WTC11 (cell line): ENCODE measurements at regions not wholly inside any gene's neighbourhood (a gene's known extent, or its start where the extent isn't known, plus 50 kb on each side); places are given as distances from the start of the nearest gene placed in this dataset.

Experiments
- ATAC-seq: fragments of 200-7000 bp; cut with Tn5 transposase; 2 replicates; pipeline ENCODE4 v1.10.0; 2021; ENCODE audit warnings: mild to moderate bottlenecking, moderate library complexity
- CTCF ChIA-PET: fragments of 300-600 bp; sonication (Branson Sonifier 250); formaldehyde crosslinking; loops from one replicate; lab custom pipeline; 2021; ENCODE audit warnings: antibody characterized with exemption; lab: Charles Lee
- POLR2A ChIA-PET: fragments of 350-600 bp; sonication (Branson Sonifier 250); formaldehyde crosslinking; loops from one replicate; lab custom pipeline; 2021; ENCODE audit warnings: antibody characterized with exemption; lab: Charles Lee
- DNase-seq: peaks from one replicate; pipeline ENCODE4 v3.0.0; 2021; ENCODE audit warnings: low spot score
- H3K27ac Mint-ChIP-seq: 2 replicates; pipeline ENCODE4 v1.8.0; 2021; ENCODE audit warnings: mixed read lengths
- H3K27me3 Mint-ChIP-seq: 2 replicates; pipeline ENCODE4 v1.8.0; 2021; ENCODE audit warnings: low read depth, mild to moderate bottlenecking, moderate library complexity, mixed read lengths
- H3K36me3 Mint-ChIP-seq: 2 replicates; pipeline ENCODE4 v1.8.0; 2021; ENCODE audit warnings: mixed read lengths
- H3K4me1 Mint-ChIP-seq: 2 replicates; pipeline ENCODE4 v1.8.0; 2022; ENCODE audit warnings: mixed read lengths
- H3K4me3 Mint-ChIP-seq: 2 replicates; pipeline ENCODE4 v1.8.0; 2021; ENCODE audit warnings: mild to moderate bottlenecking, moderate library complexity, mixed read lengths
- H3K9me3 Mint-ChIP-seq: 2 replicates; pipeline ENCODE4 v1.8.0; 2021; ENCODE audit warnings: mixed read lengths
- AFF4 ChIP-seq: sonication (generic); formaldehyde crosslinking; IDR thresholded peaks from 2 replicates; pipeline ENCODE4 v1.8.1; 2023; ENCODE audit warnings: mild to moderate bottlenecking, missing genetic modification reagents, borderline replicate concordance
- ATF3 ChIP-seq: sonication (generic); formaldehyde crosslinking; conservative IDR thresholded peaks from 2 replicates; pipeline ENCODE4 v1.8.1; 2022; ENCODE audit warnings: mild to moderate bottlenecking, missing genetic modification reagents
- ATF6 ChIP-seq: sonication (generic); formaldehyde crosslinking; IDR thresholded peaks from 2 replicates; pipeline ENCODE4 v1.8.1; 2023; ENCODE audit warnings: mild to moderate bottlenecking, missing genetic modification reagents
- CDX4 ChIP-seq: fragments of 250-450 bp; sonication (Bioruptor Pico); IDR thresholded peaks from 2 replicates; pipeline ENCODE4 v1.9.0; 2021; ENCODE audit warnings: moderate library complexity, mild to moderate bottlenecking, inconsistent platforms, borderline replicate concordance
- E2F4 ChIP-seq: sonication (generic); formaldehyde crosslinking; IDR thresholded peaks from 2 replicates; pipeline ENCODE4 v1.8.1; 2022; ENCODE audit warnings: low read depth, mild to moderate bottlenecking, moderate library complexity, missing genetic modification reagents, borderline replicate concordance
- E2F5 ChIP-seq: sonication (generic); formaldehyde crosslinking; IDR thresholded peaks from 2 replicates; pipeline ENCODE4 v1.8.1; 2022; ENCODE audit warnings: mild to moderate bottlenecking, moderate library complexity, missing genetic modification reagents
- ELF4 ChIP-seq: sonication (generic); formaldehyde crosslinking; IDR thresholded peaks from 2 replicates; pipeline ENCODE4 v1.8.1; 2022; ENCODE audit warnings: low read depth, mild to moderate bottlenecking, moderate library complexity, missing genetic modification reagents
- FOXJ3 ChIP-seq: sonication (generic); formaldehyde crosslinking; IDR thresholded peaks from 2 replicates; pipeline ENCODE4 v1.9.0; 2021; ENCODE audit warnings: missing genetic modification reagents, mild to moderate bottlenecking, borderline replicate concordance
- FOXP1 ChIP-seq: sonication (generic); formaldehyde crosslinking; IDR thresholded peaks from 2 replicates; pipeline ENCODE4 v1.8.0; 2022; ENCODE audit warnings: missing genetic modification reagents, mild to moderate bottlenecking, moderate library complexity, borderline replicate concordance
- KAT7 ChIP-seq: sonication (generic); formaldehyde crosslinking; IDR thresholded peaks from 2 replicates; pipeline ENCODE4 v1.8.1; 2023; ENCODE audit warnings: missing genetic modification reagents, mild to moderate bottlenecking, borderline replicate concordance
- NR3C1 ChIP-seq: sonication (generic); formaldehyde crosslinking; conservative IDR thresholded peaks from 2 replicates; pipeline ENCODE4 v1.8.1; 2023; ENCODE audit warnings: low read depth, mild to moderate bottlenecking, missing genetic modification reagents
- PREB ChIP-seq: sonication (generic); formaldehyde crosslinking; IDR thresholded peaks from 2 replicates; pipeline ENCODE4 v1.8.1; 2022; ENCODE audit warnings: mild to moderate bottlenecking, missing genetic modification reagents, moderate library complexity, borderline replicate concordance
- RORB ChIP-seq: fragments of 250-450 bp; sonication (Bioruptor Pico); IDR thresholded peaks from 2 replicates; pipeline ENCODE4 v1.9.0; 2021; ENCODE audit warnings: mild to moderate bottlenecking
- ZBTB43 ChIP-seq: sonication (generic); formaldehyde crosslinking; IDR thresholded peaks from 2 replicates; pipeline ENCODE4 v1.8.1; 2023; ENCODE audit warnings: mild to moderate bottlenecking, missing genetic modification reagents
- ZMAT4 ChIP-seq: fragments of 250-450 bp; sonication (Bioruptor Pico); IDR thresholded peaks from 2 replicates; pipeline ENCODE4 v1.9.0; 2021; ENCODE audit warnings: mild to moderate bottlenecking
- ZNF121 ChIP-seq: sonication (generic); formaldehyde crosslinking; IDR thresholded peaks from 2 replicates; pipeline ENCODE4 v1.8.0; 2023; ENCODE audit warnings: missing genetic modification reagents
- ZNF138 ChIP-seq: sonication (generic); formaldehyde crosslinking; conservative IDR thresholded peaks from 2 replicates; pipeline ENCODE4 v1.8.1; 2022; ENCODE audit warnings: mild to moderate bottlenecking, moderate library complexity, missing genetic modification reagents
- ZNF317 ChIP-seq: sonication (generic); formaldehyde crosslinking; IDR thresholded peaks from 2 replicates; pipeline ENCODE4 v1.8.1; 2023; ENCODE audit warnings: low read depth, mild to moderate bottlenecking, moderate library complexity, missing genetic modification reagents, borderline replicate concordance
- ZNF416 ChIP-seq: fragments of 250-450 bp; sonication (Bioruptor Pico); IDR thresholded peaks from 2 replicates; pipeline ENCODE4 v1.9.0; 2021; ENCODE audit warnings: mild to moderate bottlenecking, inconsistent platforms

GRCh38 chr16:7946142-7946541 lies 613.5 kb downstream of the RBFOX1 start:
- DNase-seq, result no peak

GRCh38 chr16:7938175-7938574 lies 605.5 kb downstream of the RBFOX1 start:
- Mint-ChIP-seq H3K36me3 (peaks cover 68% of the 10 kb centered on the region), H3K4me3 (no peak overlapping the region), H3K27ac (no peak overlapping the region), H3K9me3 (peaks cover 85% of the 10 kb centered on the region), H3K27me3 (peaks cover 8% of the 10 kb centered on the region), H3K4me1 (no peaks in the 10 kb centered on the region)
- CTCF ChIA-PET, result no interaction called here
- ATAC-seq (no peak), DNase-seq (no peak)
- POLR2A ChIA-PET, result no interaction called here
- TF ChIP-seq RORB (no peak), E2F4 (CRISPR knock-in tag) (no peak), NR3C1 (no peak), E2F5 (CRISPR knock-in tag) (no peak), FOXJ3 (no peak), AFF4 (CRISPR knock-in tag) (no peak), ZNF138 (CRISPR knock-in tag) (no peak), ELF4 (CRISPR knock-in tag) (no peak), ZNF121 (CRISPR knock-in tag) (no peak), ATF3 (CRISPR knock-in tag) (no peak)

More at GRCh38 chr16:7946142-7946541, 613.5 kb downstream of the RBFOX1 start:
- Mint-ChIP-seq H3K27me3 (peaks cover 9% of the 10 kb centered on the region), H3K4me3 (no peak overlapping the region), H3K9me3 (peaks cover 91% of the 10 kb centered on the region), H3K36me3 (peaks cover 81% of the 10 kb centered on the region), H3K27ac (no peak overlapping the region), H3K4me1 (no peaks in the 10 kb centered on the region)
- CTCF ChIA-PET, result no interaction called here
- TF ChIP-seq ELF4 (CRISPR knock-in tag) (no peak), PREB (CRISPR knock-in tag) (no peak), ZMAT4 (CRISPR knock-in tag) (no peak), ZNF416 (CRISPR knock-in tag) (no peak), CDX4 (CRISPR knock-in tag) (no peak), FOXP1 (CRISPR knock-in tag) (no peak), NR3C1 (no peak), ATF6 (CRISPR knock-in tag) (no peak), KAT7 (CRISPR knock-in tag) (no peak), ZNF317 (CRISPR knock-in tag) (no peak), ZBTB43 (no peak)
- ATAC-seq, result no peak
- POLR2A ChIA-PET, result no interaction called here
